Stimulated activated CD8-positive, alpha-beta memory T cell treated with anti-CD3 and anti-CD28 coated beads, Interleukin-2, amount 100 ng/mL, for 48 hours (primary cell): ENCODE measurements at regions not wholly inside any gene's neighbourhood (a gene's known extent, or its start where the extent isn't known, plus 50 kb on each side); places are given as distances from the start of the nearest gene placed in this dataset.
"Not testable (repeated sequence)": the region's sequence is repeated elsewhere in the genome, so short reads cannot be mapped to it uniquely, and the experiment has no call there.

Source experiments
- DNase-seq, 2 donors: peaks; one replicate each; pipeline ENCODE4 v3.0.0-alpha.2; 2020; ENCODE audit warnings: low read depth in 2 of 2

DNA sequence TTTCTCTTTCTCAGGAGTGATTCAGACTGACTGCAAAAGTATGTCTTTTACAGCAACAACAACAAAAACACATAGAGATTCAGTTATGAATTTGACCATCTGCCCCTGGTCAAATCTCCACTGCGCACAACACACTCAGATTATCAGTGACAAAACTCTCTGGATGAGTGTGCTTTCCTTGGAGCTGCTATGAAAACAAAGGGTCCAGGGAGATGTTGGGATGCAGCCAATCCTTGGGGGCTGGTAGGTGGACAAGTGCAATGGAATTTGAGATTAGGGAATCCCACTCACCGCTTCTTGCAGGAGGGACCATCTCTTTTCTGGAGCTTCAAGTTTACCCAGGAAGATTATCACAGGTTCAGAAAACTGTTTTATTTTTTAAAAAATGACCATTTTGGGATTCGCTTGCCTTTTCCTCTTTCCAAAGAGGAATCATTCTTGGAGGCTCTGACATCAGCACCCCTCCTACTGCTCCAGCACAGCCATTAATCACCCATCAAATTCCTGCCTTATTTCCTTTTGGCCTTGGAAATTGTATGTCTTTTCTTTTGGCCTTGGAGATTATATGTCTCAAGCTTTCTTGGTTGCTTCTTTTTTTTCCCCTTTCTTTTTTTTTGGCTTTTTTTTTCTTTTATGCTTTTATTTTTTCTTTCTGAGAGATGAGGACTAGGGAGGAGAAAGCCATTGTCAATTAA, 311.8 kb downstream of the TSHZ3 start:
- no peak for DNase-seq

DNA sequence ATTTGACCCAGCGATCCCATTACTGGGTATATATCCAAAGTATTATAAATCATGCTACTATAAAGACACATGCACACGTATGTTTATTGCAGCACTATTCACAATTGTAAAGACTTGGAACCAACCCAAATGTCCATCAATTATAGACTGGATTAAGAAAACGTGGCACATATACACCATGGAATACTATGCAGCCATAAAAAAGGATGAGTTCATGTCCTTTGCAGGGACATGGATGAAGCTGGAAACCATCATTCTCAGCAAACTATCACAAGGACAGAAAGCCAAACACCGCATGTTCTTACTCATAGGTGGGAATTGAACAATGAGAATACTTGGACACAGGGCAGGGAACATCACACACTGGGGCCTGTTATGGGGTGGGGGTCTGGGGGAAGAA, 317.8 kb downstream of the TSHZ3 start:
- DNase-seq: not testable (repeated sequence)

DNA sequence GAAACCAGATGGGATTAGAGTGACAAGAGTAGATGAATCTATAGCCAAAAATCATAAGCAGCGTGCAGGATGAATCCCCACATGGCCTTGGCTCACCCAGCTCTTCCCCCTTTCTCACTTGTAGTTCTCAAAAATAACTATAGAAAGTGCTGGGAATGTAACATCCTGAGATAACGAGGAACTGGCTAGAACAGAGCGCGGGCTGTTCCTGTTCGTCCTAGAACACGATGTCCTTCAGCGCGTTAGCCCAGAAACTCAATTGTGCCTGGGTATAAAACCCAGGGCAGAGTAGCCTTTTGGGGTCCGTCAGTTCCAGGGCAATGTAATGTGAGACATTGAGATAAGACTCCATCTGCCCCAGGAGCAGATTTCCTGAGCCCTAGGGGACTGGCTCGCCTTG, 326.2 kb downstream of the TSHZ3 start:
- no peak for DNase-seq

DNA sequence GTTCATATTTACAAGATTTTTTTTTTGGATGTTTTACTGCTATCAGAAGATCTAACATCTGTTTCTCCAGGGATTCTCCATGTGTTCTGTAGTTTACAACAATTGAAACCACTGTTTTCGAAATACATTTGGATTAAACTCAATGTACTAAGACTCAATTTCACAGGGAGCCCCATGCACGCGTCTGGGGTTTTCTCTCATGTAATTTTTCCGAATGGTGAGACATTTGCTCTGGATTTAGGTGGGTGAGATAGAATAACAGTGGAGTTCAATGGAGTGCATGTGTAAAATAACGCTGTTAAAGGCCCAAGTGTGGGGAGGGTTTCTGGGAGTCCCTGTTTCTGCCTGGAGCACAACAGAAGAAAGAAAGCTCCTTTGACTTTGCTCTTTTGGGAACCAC, 330.3 kb downstream of the TSHZ3 start:
- DNase-seq: no peak

DNA sequence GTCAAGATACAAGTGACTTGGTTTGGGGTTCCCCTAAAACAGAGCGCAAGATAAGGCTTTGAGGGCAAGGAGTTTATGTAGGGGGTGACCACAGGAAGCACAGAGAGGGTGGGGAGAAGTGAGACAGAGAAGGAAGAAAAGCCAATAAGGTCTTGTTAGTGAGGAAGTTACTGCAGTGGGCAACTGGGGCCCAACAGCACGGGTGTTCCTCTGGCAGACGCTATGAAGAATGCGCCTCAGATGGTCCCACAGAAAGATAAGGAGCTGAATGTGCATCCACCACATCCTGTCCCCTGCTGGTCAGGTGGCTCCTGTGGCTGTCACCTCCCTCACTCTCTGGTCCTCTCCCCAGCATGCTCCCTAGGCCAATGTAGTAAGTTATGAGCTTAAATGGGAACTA, 333.5 kb downstream of the TSHZ3 start:
- no peak for DNase-seq

DNA sequence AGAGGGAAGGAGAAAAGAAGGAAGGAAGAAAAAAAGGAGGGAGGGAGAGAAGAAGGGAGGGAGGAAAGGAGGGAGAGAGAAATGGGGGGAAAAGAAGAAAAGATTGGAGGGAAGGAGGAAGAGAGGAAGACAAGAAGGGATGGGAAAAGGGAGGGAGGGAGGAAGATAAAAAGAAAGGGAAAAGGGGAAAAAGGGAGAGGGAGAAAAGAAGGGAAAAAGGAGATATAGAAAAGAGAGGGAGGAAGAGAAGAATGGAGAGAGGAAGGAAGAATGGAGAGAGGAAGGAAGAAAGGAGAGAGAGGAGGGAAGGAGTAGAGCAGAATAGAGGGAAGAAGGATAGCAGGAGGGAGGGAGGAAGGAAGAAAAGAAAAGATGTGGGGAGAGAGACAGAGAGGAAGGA, 334.6 kb downstream of the TSHZ3 start:
- DNase-seq: no peak

DNA sequence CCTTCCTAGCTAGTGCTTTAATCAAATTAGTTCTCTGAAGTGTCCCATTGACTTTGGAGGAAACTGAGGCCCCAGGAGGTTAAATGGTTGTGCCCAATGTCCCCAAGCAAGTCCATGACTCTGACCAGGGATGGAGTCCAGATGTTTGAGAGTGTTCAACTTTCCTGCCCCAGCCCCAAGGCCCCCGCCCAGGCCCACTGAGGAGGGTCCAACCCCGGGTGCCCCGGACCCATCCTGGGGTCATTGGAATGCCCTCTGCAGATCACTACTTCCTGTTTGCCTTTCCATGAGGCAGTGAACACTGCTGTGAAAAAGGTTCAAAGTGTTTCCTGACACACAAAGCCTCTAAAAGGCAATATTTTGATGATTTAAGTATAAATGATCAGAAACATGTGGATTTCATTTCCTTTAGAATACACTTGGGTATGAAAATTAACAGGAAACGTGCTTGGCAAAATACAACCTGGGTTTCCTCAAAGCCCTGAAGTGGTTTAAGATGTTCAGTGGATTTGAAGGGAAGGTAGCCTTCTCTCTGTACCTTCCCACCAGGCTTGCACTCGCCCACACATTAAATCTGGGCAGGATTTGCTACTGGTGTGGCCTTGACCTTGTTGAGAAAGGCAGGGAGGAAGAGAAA, 335.7 kb downstream of the TSHZ3 start:
- DNase-seq: no peak

DNA sequence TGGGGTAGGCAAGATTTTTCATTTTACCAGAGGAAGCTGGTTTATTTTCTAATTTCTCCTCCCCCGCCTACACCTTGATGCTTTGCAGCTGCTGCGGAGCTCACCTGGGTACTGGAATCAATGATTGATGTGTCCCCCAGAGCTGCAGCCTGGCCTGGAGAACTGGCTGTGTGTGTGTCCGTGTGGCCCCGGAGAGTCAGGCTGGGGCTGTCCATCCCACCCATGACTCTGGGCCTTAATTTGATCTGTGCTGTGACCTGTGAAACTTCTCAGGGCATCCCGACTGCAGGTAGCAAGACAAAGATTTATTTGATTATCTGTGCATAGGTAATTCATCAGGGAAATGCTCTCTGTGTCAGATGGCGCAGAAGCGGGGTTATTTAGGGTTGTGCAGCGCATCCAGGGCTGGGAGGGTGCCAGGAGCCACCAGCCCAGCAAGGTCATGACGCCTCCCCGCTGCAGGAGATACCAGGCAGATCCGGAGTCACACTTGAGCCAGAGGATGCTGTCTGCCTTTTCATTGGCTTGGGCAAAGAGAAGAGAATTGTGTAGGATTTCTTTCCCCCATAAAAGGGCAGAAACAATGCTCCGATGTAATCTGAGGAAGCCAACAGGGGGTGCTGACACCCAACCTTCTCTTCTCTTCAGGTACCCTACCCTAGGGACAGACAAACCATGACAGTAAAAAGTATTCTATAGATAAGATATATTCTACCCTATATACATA, 346.6 kb downstream of the TSHZ3 start:
- no peak for DNase-seq

DNA sequence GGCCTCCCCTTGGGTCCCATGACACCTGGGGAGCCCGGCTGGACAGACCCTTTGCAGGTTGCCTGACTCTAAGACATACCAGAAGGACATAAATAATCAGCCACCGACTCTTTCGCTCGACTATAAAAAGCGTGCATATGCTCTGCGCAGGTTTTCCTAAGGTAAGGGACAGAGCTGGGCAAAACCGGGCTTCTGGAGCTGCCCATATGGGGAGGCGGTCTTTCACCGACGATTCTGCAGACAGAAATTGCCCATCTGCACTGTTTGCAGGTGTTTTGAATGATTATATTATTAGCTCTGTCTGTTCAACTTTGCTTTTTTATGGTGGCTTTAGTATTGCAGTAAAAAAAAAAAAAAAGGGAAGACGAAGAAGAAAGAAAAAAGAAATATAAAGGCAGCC, 347.2 kb downstream of the TSHZ3 start:
- DNase-seq: no peak

DNA sequence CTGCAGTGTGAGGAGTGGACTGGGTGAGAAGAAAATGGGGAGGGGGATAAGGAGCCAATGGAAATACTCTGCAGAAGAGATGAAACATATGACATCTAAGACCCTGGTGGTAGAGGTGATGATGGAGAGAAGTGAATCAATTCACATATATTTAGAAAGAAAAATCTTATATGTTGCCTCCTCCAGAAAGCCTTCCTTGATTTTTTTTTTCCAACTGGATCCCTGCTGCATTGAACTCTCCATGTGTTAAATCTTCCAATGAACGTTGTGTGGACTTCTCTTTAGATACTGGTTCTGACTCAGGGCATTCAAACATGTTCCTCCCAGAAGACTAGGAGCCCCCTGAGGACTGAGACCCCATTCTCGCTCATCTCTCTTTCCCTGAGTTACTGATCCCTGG, 348.3 kb downstream of the TSHZ3 start:
- no peak for DNase-seq

DNA sequence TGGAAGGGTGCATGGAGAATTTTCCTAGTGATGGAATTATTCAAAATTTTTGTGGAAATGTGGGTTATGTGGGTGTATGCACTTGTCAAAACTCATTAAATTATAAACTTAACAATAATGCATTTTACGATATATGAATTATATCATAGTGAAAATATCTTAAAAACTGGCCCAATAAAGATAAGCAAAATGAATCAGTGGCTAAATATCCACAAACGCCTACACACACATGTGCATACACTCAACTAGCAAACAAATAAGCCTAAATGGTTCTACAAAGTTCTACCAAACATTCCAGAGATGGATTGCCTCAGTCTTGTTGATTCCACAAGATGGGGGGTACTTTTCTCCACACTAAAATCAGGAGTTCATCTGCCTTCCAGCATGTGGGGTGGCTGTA, 349.5 kb downstream of the TSHZ3 start:
- DNase-seq: no peak

DNA sequence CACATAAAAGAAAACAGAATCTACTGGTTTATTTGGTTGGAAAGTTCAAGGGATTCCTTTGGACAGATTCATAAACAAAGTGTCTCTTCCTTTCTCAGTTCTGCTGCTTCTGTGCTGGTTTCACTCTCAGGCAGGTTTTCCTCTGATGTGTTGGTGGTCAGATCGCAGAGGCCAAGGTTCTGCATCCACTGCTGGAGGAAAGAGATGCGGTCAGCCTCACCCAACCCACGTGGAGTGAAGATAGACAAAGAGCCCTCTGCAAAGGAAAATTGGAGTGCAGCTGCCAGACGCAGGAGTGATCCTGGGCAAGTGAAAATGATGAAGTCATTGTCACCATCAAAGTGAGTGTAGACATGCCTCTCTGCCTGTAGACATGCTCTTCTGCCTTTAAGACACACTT, 352.0 kb downstream of the TSHZ3 start:
- no peak for DNase-seq

DNA sequence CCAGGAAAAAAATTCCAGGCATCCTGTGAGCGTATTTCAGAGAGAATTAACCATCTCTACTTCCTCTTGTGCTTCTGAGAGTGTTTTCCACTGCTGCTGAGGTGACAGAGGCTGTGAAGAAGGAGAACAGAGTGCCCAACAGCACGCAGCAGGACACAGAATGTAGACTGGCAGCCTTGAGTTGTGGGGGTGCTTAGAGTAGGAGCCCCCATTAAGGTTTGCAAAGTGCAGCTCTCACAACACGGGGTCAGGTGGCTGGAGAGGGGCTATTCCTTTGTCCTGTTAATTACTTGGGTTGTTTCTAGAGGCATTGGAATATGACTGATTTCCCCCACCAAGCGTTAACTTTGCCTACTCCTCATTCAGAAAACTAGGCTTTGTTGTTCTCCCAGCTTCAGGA, 370.6 kb downstream of the TSHZ3 start:
- DNase-seq: no peak

DNA sequence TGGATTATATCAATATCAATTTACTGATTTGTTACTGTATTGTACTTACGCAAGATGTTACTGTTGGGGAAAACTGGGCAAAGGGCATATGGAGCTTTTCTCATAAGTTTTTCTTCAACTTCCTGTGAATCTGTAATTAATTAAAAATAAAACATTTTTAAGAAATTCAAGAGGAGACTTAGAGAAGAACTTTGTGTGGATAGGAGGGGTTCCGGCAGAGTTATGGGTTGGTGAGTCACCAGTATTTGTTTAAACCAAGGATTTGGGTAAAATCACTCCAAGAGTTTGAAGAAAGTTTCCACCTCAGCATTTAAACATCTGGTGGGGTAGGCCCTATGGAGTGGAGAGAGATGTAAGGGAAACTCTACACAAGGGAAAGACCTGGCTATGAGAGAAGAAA, 379.6 kb downstream of the TSHZ3 start:
- no peak for DNase-seq

DNA sequence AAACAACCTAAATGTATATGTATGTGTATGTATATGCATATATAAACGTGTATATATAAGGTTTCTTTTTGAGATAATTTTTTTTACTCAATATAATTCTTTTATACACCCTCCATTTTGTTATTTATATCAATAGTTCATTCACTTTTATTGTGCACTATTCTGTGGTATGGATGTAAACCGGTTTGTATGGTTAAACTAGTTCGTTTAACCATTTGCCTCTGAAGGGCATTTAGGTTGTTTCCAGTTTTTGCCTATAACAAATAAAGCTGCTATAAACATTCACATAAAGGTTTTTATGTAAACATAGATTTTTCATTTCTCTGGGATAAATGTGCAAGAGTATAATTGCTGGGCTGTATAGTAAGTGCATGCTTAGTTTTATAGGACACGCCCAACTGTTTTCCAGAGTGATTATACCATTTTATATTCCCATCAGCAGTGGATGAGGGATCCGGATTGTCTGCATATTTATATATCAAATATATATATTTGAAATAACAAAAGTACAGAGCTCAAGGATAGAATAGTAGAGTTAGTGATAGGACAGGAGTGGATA, 380.3 kb downstream of the TSHZ3 start:
- DNase-seq: no peak

DNA sequence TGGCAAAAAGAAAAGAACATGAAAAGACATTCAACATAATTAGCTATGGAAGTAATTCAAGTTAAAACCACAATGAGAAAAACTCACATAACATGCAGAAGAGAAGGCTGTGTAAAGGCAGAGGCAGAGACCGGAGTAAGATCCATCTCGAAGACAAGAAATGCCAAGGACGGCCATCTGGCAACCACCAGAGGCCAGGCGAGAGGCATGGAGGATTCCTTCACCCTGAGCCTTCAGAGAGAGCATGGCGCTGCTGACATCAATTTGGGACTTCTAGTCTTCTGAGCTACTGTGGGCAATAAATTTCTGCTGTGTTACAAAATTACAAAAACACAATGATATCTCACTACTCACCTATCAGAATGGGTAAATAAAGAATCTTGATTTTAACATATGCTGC, 381.0 kb downstream of the TSHZ3 start:
- no peak for DNase-seq

DNA sequence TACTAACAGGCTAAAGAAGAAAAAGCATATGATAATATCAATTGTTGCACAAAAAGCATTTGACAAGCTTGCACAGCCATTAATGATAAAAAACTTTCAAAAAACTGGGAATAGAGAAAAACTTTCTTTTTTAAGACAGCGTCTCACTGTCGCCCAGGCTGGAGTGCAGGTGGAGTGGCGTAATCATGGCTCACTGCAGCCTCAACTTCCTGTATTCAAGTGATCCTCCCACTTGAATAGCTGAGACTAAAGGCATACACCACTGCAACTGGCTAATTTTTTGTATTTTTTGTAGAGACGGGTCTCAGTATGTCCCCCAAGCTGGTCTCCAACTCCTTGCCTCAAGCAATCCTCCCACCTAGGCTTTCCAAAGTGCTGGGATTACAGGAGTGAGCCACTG, 382.8 kb downstream of the TSHZ3 start:
- no peak for DNase-seq

DNA sequence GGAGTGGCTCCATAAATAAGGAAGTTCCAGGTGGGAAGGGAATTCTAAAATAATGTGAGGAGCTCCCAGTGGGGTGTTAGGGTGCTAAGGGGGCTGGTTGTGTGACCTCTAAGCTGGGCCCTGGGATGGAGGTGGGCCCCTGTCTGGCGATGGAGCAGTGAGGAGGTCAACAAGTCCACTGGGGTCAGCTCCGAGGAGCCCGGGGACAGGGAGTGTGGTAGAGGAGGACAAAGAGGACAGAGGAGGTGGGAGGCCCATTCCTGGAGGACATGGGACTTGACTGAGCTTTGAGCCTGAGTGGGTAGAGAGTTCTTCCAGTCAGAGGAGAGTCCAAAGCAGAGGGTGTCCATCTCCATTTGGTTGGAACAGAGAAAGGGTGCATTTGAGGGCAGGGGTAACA, 390.2 kb downstream of the TSHZ3 start:
- DNase-seq: no peak

DNA sequence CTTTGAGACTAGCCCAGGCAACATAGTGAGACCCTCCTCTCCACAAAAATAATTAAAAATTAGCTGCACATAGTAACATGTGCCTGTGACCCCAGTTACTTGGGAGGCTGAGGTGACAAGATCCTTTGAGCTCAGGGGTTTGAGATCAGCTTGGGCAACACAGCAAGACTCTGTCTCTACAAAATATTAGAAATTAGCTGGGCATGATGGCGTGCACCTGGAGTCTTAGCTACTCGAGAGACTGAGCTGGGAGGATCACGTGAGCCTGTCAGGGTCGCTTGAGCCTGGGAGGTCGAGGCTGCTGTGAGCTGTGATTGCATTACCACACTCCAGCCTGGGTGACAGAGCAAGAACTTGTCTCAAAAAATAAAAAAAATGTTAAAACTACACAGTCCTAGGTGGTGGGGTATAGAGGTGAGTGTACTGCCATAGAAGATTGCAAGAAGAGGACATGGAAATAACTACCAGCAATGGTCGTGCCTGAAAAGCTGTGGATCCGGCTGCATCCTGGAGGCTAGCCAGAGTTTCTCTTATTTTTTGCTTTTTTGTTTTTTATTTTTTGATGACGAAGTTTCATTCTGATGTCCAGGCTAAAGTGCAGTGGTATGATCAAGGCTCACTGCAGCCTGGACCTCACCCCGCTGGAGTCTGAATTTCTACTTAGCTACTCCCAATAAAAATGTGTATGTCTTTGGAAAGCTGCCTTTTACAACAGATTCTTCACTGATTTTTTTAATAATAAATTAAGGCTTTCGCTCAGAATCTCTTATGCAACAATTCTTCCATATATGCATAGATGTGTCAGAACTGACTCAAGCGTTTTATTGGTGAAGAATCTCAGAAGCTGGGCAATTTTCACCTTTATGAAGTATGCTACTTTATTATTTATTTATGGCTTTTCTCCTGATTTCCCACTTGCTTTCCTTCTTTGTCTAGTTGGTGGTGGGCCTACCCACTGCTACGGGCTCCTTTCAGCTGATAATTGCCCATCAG, 393.8 kb downstream of the TSHZ3 start:
- DNase-seq: no peak

DNA sequence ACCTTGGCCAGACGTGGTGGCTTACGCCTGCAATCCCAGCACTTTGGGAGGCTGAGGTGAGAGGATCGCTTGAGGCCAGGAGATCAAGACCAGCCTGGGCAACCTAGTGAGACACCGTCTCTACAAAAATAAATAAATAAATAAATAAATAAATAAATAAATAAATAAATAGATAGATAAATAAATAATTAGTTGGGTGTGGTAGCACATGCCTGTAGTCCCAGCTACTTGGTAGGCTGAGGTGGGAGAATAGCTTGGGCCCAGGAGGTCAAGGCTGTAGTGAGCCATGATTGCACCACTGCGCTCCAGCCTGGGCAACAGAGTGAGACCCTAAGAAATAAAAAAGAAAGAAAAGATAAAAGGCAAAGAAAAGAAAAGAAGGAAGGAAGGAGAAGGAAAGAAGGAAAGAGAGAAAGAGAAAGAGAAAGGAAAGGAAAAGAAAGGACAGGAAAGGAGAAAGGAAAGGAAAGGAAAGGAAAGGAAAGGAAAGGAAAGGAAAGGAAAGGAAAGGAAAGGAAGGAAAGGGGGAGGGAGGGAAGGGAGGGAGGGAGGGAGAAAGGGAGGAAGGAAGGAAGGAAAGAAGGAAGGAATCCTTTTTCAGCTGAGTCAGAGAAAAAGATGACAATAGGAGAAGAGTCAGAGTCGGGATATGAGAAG, 404.8 kb downstream of the TSHZ3 start:
- DNase-seq: not testable (repeated sequence)
